Lower lobe of right lung (tissue), 2 donors: ENCODE measurements at regions not wholly inside any gene's neighbourhood (a gene's known extent, or its start where the extent isn't known, plus 50 kb on each side); places are given as distances from the start of the nearest gene placed in this dataset.
A peak's percentile ranks its signal among the peaks of the same experiment; 100 is the strongest.

ENCODE experiments used
- ATAC-seq, 2 donors: fragments of 200-7000 bp; cut with Tn5 transposase; one replicate each; pipeline ENCODE4 v1.9.1; 2020 to 2022; ENCODE audit warnings: mild to moderate bottlenecking in 2 of 2, moderate library complexity in 2 of 2
- DNase-seq: peaks from one replicate; pipeline ENCODE4 v3.0.0-alpha.2; 2020
- H3K27ac ChIP-seq: fragments of 200-600 bp; one replicate; pipeline ENCODE4 v1.8.0; 2022
- H3K27me3 ChIP-seq: fragments of 200-600 bp; one replicate; pipeline ENCODE4 v1.8.0; 2022; ENCODE audit warnings: low read depth
- H3K36me3 ChIP-seq: fragments of 200-600 bp; one replicate; pipeline ENCODE4 v1.8.0; 2022; ENCODE audit warnings: mild to moderate bottlenecking
- H3K4me1 ChIP-seq: fragments of 200-600 bp; one replicate; pipeline ENCODE4 v1.8.0; 2022
- H3K4me3 ChIP-seq: fragments of 200-600 bp; one replicate; pipeline ENCODE4 v1.8.0; 2022; ENCODE audit warnings: mild to moderate bottlenecking
- H3K9me3 ChIP-seq: fragments of 200-600 bp; one replicate; pipeline ENCODE4 v1.8.0; 2022
- CTCF ChIP-seq: fragments of 200-600 bp; IDR thresholded peaks from one replicate; pipeline ENCODE4 v1.8.0; 2022; ENCODE audit warnings: antibody characterized with exemption, mild to moderate bottlenecking
- intact Hi-C: fragments of 100-400 bp; cut with DNase I; formaldehyde crosslinking; loops from one replicate; pipeline ENCODE4 v1.11.0; 2022
- donor health status: DM: no; HTN: yes; CAD: no; lungs with severe emphysema.

GRCh38 chr1:70892930-70893329, 154.7 kb downstream of the PTGER3 start:
- peaks cover 5% of the 10 kb centered on the region for H3K4me1 ChIP-seq
- TF ChIP-seq CTCF = no peak
- no peak overlapping the region for H3K4me3 ChIP-seq
- H3K9me3 ChIP-seq = no peaks in the 10 kb centered on the region
- H3K27me3 ChIP-seq = no peaks in the 10 kb centered on the region
- intact Hi-C loops = no loop called here
- H3K27ac ChIP-seq = no peak overlapping the region
- H3K36me3 ChIP-seq = no peaks in the 10 kb centered on the region
- ATAC-seq (no peak), DNase-seq (no peak)

- no peak overlapping the region for H3K27ac ChIP-seq
- DNase-seq (no peak), ATAC-seq (no peak)
- intact Hi-C loops = no loop called here
- H3K36me3 ChIP-seq = no peaks in the 10 kb centered on the region
- H3K9me3 ChIP-seq = no peaks in the 10 kb centered on the region
- H3K4me3 ChIP-seq = no peak overlapping the region
- H3K27me3 ChIP-seq = no peaks in the 10 kb centered on the region
- H3K4me1 ChIP-seq = peaks cover 5% of the 10 kb centered on the region
- TF ChIP-seq CTCF = no peak
These were observed 154.2 kb downstream of the PTGER3 start for GRCh38 chr1:70893381-70893780.

- ATAC-seq = no peak
- TF ChIP-seq CTCF = no peak
- H3K4me1 ChIP-seq = peaks cover 5% of the 10 kb centered on the region
- intact Hi-C loops = no loop called here
- H3K4me3 ChIP-seq = no peak overlapping the region
- H3K36me3 ChIP-seq = no peaks in the 10 kb centered on the region
- no peak overlapping the region for H3K27ac ChIP-seq
- no peaks in the 10 kb centered on the region for H3K9me3 ChIP-seq
- DNase-seq = no peak
- H3K27me3 ChIP-seq = no peaks in the 10 kb centered on the region
These were observed 152.1 kb downstream of the PTGER3 start for GRCh38 chr1:70895531-70895930.

GRCh38 chr1:70896224-70896623, 151.4 kb downstream of the PTGER3 start:
- Histone ChIP-seq H3K9me3 (no peaks in the 10 kb centered on the region), H3K27me3 (no peaks in the 10 kb centered on the region), H3K27ac (no peak overlapping the region), H3K4me1 (peaks cover 5% of the 10 kb centered on the region), H3K36me3 (no peaks in the 10 kb centered on the region), H3K4me3 (no peak overlapping the region)
- DNase-seq (no peak), ATAC-seq (no peak)
- intact Hi-C loops = no loop called here
- TF ChIP-seq CTCF = peak; percentile 8

GRCh38 chr1:70897273-70897672, 150.3 kb downstream of the PTGER3 start:
- peaks cover 3% of the 10 kb centered on the region for H3K4me1 ChIP-seq
- intact Hi-C loops = no loop called here
- no peak for TF ChIP-seq CTCF
- H3K27ac ChIP-seq = no peak overlapping the region
- H3K27me3 ChIP-seq = no peaks in the 10 kb centered on the region
- DNase-seq (no peak), ATAC-seq (no peak)
- H3K36me3 ChIP-seq = no peaks in the 10 kb centered on the region
- H3K4me3 ChIP-seq = no peak overlapping the region
- H3K9me3 ChIP-seq = no peaks in the 10 kb centered on the region

- no peaks in the 10 kb centered on the region for H3K27me3 ChIP-seq
- intact Hi-C loops = no loop called here
- TF ChIP-seq CTCF = no peak
- H3K27ac ChIP-seq = no peak overlapping the region
- no peaks in the 10 kb centered on the region for H3K4me1 ChIP-seq
- H3K9me3 ChIP-seq = no peaks in the 10 kb centered on the region
- no peak for ATAC-seq
- no peak for DNase-seq
- no peak overlapping the region for H3K4me3 ChIP-seq
- H3K36me3 ChIP-seq = no peaks in the 10 kb centered on the region
These were observed 147.9 kb downstream of the PTGER3 start for GRCh38 chr1:70899735-70900134.
